ENCODE measurements at regions not wholly inside any gene's neighbourhood (a gene's known extent, or its start where the extent isn't known, plus 50 kb on each side); places are given as distances from the start of the nearest gene placed in this dataset.

DNA sequence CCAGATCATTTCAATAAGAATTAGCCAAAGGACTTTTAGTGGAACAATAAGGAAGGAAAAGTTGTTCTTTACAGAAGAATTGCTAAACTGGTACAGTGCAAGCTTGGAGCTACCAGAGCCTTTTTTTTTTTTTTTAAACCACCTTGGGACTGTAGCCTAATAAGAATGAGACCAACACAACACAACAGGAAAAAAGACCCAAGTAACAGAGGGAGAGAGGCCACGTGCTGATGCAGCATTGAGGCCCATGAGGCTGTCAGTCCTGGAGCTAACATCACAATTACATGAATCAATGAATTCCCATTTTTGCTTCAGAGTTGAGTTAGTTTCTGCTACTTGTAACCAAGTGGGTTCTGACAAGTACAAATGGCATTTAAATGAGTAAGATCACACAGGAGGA, 149.0 kb upstream of the EEA1 start (continued):
- TF ChIP-seq POLR2A (IDR thresholded peaks at IDR 0.05; ENCODE audit: borderline replicate concordance, extremely low read depth, insufficient read depth, insufficient read length) (no peak), ELF1 (IDR thresholded peaks at IDR 0.05; ENCODE audit: borderline replicate concordance, low read depth) (no peak), JUND (IDR thresholded peaks at IDR 0.05) (no peak), SIN3A (IDR thresholded peaks at IDR 0.05; ENCODE audit: low read depth) (no peak), ZFX (IDR thresholded peaks at IDR 0.05) (no peak), EGR1 (IDR thresholded peaks at IDR 0.05; ENCODE audit: low read depth) (no peak)
- TF ChIP-seq, protein P1, sequence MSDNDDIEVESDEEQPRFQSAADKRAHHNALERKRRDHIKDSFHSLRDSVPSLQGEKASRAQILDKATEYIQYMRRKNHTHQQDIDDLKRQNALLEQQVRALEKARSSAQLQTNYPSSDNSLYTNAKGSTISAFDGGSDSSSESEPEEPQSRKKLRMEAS (IDR thresholded peaks at IDR 0.05): no peak

DNA sequence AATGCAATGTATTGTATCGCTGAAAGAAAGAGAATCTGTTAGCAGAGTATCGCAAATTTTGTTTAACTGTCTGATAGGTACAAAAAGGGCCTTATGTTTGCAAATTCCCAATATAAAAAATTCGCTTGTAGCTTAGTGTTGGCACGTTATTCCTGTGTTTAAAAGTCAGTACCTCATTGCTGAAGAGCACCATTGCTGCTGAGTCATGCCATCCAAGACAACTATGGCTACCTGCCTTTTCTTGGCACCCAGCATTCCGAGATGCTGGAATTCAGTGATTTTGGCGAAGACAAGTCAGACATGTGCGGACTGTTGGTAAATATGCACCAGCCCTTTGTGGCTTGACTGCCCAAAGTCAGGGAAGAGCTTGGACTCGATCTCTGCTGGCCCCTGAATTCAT, 149.5 kb upstream of the EEA1 start:
- no peak for TF ChIP-seq EGR1 (IDR thresholded peaks at IDR 0.05; ENCODE audit: low read depth)
- no peak for TF ChIP-seq POLR2AphosphoS5 (IDR thresholded peaks at IDR 0.05; ENCODE audit: low read depth, low read length)
- TF ChIP-seq JUND (IDR thresholded peaks at IDR 0.05): no peak
- TF ChIP-seq ELF1 (IDR thresholded peaks at IDR 0.05; ENCODE audit: borderline replicate concordance, low read depth): no peak
- no peak for TF ChIP-seq SP1 (IDR thresholded peaks at IDR 0.05; ENCODE audit: low read depth)
- TF ChIP-seq, protein P2, sequence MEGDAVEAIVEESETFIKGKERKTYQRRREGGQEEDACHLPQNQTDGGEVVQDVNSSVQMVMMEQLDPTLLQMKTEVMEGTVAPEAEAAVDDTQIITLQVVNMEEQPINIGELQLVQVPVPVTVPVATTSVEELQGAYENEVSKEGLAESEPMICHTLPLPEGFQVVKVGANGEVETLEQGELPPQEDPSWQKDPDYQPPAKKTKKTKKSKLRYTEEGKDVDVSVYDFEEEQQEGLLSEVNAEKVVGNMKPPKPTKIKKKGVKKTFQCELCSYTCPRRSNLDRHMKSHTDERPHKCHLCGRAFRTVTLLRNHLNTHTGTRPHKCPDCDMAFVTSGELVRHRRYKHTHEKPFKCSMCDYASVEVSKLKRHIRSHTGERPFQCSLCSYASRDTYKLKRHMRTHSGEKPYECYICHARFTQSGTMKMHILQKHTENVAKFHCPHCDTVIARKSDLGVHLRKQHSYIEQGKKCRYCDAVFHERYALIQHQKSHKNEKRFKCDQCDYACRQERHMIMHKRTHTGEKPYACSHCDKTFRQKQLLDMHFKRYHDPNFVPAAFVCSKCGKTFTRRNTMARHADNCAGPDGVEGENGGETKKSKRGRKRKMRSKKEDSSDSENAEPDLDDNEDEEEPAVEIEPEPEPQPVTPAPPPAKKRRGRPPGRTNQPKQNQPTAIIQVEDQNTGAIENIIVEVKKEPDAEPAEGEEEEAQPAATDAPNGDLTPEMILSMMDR (IDR thresholded peaks at IDR 0.05 in 2 of 3, conservative IDR thresholded peaks at IDR 0.05 in 1 of 3; ENCODE audit: borderline replicate concordance in 1 of 3, insufficient read depth in 1 of 3, low read depth in 2 of 3, low read length in 2 of 3): no peak
- TF ChIP-seq YY1 (IDR thresholded peaks at IDR 0.05; ENCODE audit: extremely low read depth, insufficient replicate concordance, low read depth, low read length): no peak
- TF ChIP-seq CEBPB (IDR thresholded peaks at IDR 0.05; ENCODE audit: low read depth): no peak
- TF ChIP-seq, protein P3, sequence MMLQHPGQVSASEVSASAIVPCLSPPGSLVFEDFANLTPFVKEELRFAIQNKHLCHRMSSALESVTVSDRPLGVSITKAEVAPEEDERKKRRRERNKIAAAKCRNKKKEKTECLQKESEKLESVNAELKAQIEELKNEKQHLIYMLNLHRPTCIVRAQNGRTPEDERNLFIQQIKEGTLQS (IDR thresholded peaks at IDR 0.05): no peak
- H3K27ac ChIP-seq (ENCODE audit: low read depth, low read length): no peak overlapping the region
- no peaks in the 10 kb centered on the region for H3K79me2 ChIP-seq (ENCODE audit: insufficient read depth, low read length)
- no peaks in the 10 kb centered on the region for H3K9me2 ChIP-seq (ENCODE audit: insufficient read depth)
- H3K27me3 ChIP-seq (ENCODE audit: insufficient read depth, low read length): no peaks in the 10 kb centered on the region
- intact Hi-C loops (cut with micrococcal nuclease): no loop called here
- CTCF ChIA-PET: no interaction called here
- H3K4me1 ChIP-seq (ENCODE audit: control insufficient read depth in 1 of 2, insufficient read depth in 2 of 2, low read length in 2 of 2): no peaks in the 10 kb centered on the region
- DNase-seq (ENCODE audit: low read depth, low spot score): no peak
- no TSS peak for BruUV-seq (replicated peaks)
- POLR2A ChIA-PET: no interaction called here
- RAD21 ChIA-PET (ENCODE audit: low non-redundant PET in 1 of 2, low total read pairs in 2 of 2, uncharacterized antibody in 2 of 2, unreplicated experiment in 2 of 2): no interaction called here
- H3K36me3 ChIP-seq (ENCODE audit: control insufficient read depth in 1 of 2, insufficient read depth in 2 of 2, low read length in 2 of 2): no peaks in the 10 kb centered on the region
- no peak overlapping the region for H3K9ac ChIP-seq (ENCODE audit: low read length)
- ATAC-seq: no peak
- H3K4me2 ChIP-seq (ENCODE audit: low read length): no peak overlapping the region
- no peak overlapping the region for H2AFZ ChIP-seq (ENCODE audit: low read depth, low read length, poor library complexity, severe bottlenecking)
- H4K20me1 ChIP-seq (ENCODE audit: insufficient read depth): no peaks in the 10 kb centered on the region
- no peak overlapping the region for H3K4me3 ChIP-seq (replicated peaks in 1 of 2; ENCODE audit: low read depth in 1 of 2, low read length in 2 of 2)
- H3K9me3 ChIP-seq (ENCODE audit: control insufficient read depth in 1 of 2, insufficient read depth in 1 of 2, low read depth in 1 of 2, low read length in 2 of 2): no peaks in the 10 kb centered on the region
